Activated naive CD4-positive, alpha-beta T cell treated with anti-CD3 and anti-CD28 coated beads for 36 hours (primary cell): ENCODE measurements at regions not wholly inside any gene's neighbourhood (a gene's known extent, or its start where the extent isn't known, plus 50 kb on each side); places are given as distances from the start of the nearest gene placed in this dataset.
A peak's percentile ranks its signal among the peaks of the same experiment; 100 is the strongest.

Experiments used
- CTCF ChIA-PET: fragments of 350-600 bp; sonication (Branson Sonifier 250); formaldehyde crosslinking; loops from one replicate; lab custom pipeline; 2021; ENCODE audit warnings: antibody characterized with exemption; lab: Charles Lee
- DNase-seq: peaks from one replicate; pipeline ENCODE4 v3.0.0-alpha.2; 2020
- H3K27ac Mint-ChIP-seq: one replicate; pipeline ENCODE4 v1.8.0; 2021; ENCODE audit warnings: mild to moderate bottlenecking, mixed read lengths
- H3K27me3 Mint-ChIP-seq: one replicate; pipeline ENCODE4 v1.8.0; 2021; ENCODE audit warnings: low read depth, mixed read lengths
- H3K36me3 Mint-ChIP-seq: one replicate; pipeline ENCODE4 v1.8.0; 2021; ENCODE audit warnings: low read depth, mixed read lengths
- H3K4me1 Mint-ChIP-seq: one replicate; pipeline ENCODE4 v1.8.0; 2021; ENCODE audit warnings: low read depth, mixed read lengths
- H3K4me3 Mint-ChIP-seq: one replicate; pipeline ENCODE4 v1.8.0; 2021; ENCODE audit warnings: mild to moderate bottlenecking, moderate library complexity, mixed read lengths
- H3K9me3 Mint-ChIP-seq: one replicate; pipeline ENCODE4 v1.8.0; 2021; ENCODE audit warnings: mixed read lengths
- intact Hi-C: fragments of 100-400 bp; cut with micrococcal nuclease; formaldehyde crosslinking; loops from one replicate; pipeline ENCODE4 v1.15.1; 2023

GRCh38 chr12:13695781-13696180 lies 285.6 kb downstream of the GRIN2B start:
- intact Hi-C loops: no loop called here
- H3K4me3 Mint-ChIP-seq: no peak overlapping the region
- no peaks in the 10 kb centered on the region for H3K36me3 Mint-ChIP-seq
- H3K4me1 Mint-ChIP-seq: no peaks in the 10 kb centered on the region
- H3K27me3 Mint-ChIP-seq: peaks cover 4% of the 10 kb centered on the region
- CTCF ChIA-PET: no interaction called here
- H3K9me3 Mint-ChIP-seq: no peaks in the 10 kb centered on the region
- DNase-seq: no peak
- H3K27ac Mint-ChIP-seq: no peak overlapping the region

GRCh38 chr12:13692332-13692731 lies 289.1 kb downstream of the GRIN2B start:
- CTCF ChIA-PET: no interaction called here

GRCh38 chr12:13691598-13691997 lies 289.8 kb downstream of the GRIN2B start:
- H3K9me3 Mint-ChIP-seq: no peaks in the 10 kb centered on the region
- H3K4me3 Mint-ChIP-seq: no peak overlapping the region
- H3K4me1 Mint-ChIP-seq: no peaks in the 10 kb centered on the region
- no peak for DNase-seq
- intact Hi-C loops: no loop called here
- H3K27ac Mint-ChIP-seq: no peak overlapping the region
- peaks cover 2% of the 10 kb centered on the region for H3K27me3 Mint-ChIP-seq
- CTCF ChIA-PET: no interaction called here
- H3K36me3 Mint-ChIP-seq: no peaks in the 10 kb centered on the region

More at GRCh38 chr12:13692332-13692731, 289.1 kb downstream of the GRIN2B start:
- no peak overlapping the region for H3K27ac Mint-ChIP-seq
- intact Hi-C loops: no loop called here
- no peaks in the 10 kb centered on the region for H3K9me3 Mint-ChIP-seq
- H3K36me3 Mint-ChIP-seq: no peaks in the 10 kb centered on the region
- no peaks in the 10 kb centered on the region for H3K4me1 Mint-ChIP-seq
- no peak overlapping the region for H3K4me3 Mint-ChIP-seq
- peaks cover 2% of the 10 kb centered on the region for H3K27me3 Mint-ChIP-seq
- DNase-seq: no peak

GRCh38 chr12:13687633-13688032 lies 293.8 kb downstream of the GRIN2B start:
- Mint-ChIP-seq H3K4me1 (no peaks in the 10 kb centered on the region), H3K4me3 (no peak overlapping the region)
- CTCF ChIA-PET: no interaction called here

GRCh38 chr12:13686260-13686659 lies 295.1 kb downstream of the GRIN2B start:
- Mint-ChIP-seq H3K27ac (no peak overlapping the region), H3K27me3 (peaks cover 4% of the 10 kb centered on the region), H3K36me3 (no peaks in the 10 kb centered on the region), H3K4me1 (no peaks in the 10 kb centered on the region), H3K9me3 (no peaks in the 10 kb centered on the region), H3K4me3 (no peak overlapping the region)
- intact Hi-C loops: no loop called here
- CTCF ChIA-PET: no interaction called here
- no peak for DNase-seq

More at GRCh38 chr12:13687633-13688032, 293.8 kb downstream of the GRIN2B start:
- Mint-ChIP-seq H3K36me3 (no peaks in the 10 kb centered on the region), H3K27ac (no peak overlapping the region), H3K27me3 (peaks cover 4% of the 10 kb centered on the region), H3K9me3 (no peaks in the 10 kb centered on the region)
- no peak for DNase-seq
- intact Hi-C loops: no loop called here

- Mint-ChIP-seq H3K9me3 (no peaks in the 10 kb centered on the region), H3K4me3 (no peak overlapping the region), H3K27me3 (peaks cover 2% of the 10 kb centered on the region), H3K36me3 (no peaks in the 10 kb centered on the region), H3K27ac (no peak overlapping the region), H3K4me1 (no peaks in the 10 kb centered on the region)
- no peak for DNase-seq
- intact Hi-C loops: no loop called here
- CTCF ChIA-PET: no interaction called here
These were observed 300.5 kb downstream of the GRIN2B start for GRCh38 chr12:13680916-13681315.

- intact Hi-C loops: no loop called here
- no peaks in the 10 kb centered on the region for H3K4me1 Mint-ChIP-seq
- no peak overlapping the region for H3K27ac Mint-ChIP-seq
- DNase-seq: no peak
- no peaks in the 10 kb centered on the region for H3K36me3 Mint-ChIP-seq
- no peaks in the 10 kb centered on the region for H3K27me3 Mint-ChIP-seq
- no peaks in the 10 kb centered on the region for H3K9me3 Mint-ChIP-seq
- CTCF ChIA-PET: no interaction called here
- no peak overlapping the region for H3K4me3 Mint-ChIP-seq
These were observed 304.5 kb downstream of the GRIN2B start for GRCh38 chr12:13676880-13677279.

GRCh38 chr12:13670285-13670866 lies 311.0 kb downstream of the GRIN2B start:
- H3K27me3 Mint-ChIP-seq: peaks cover 7% of the 10 kb centered on the region
- H3K4me1 Mint-ChIP-seq: no peaks in the 10 kb centered on the region
- H3K4me3 Mint-ChIP-seq: no peak overlapping the region
- H3K9me3 Mint-ChIP-seq: no peaks in the 10 kb centered on the region
- no peaks in the 10 kb centered on the region for H3K36me3 Mint-ChIP-seq
- no peak for DNase-seq
- CTCF ChIA-PET: no interaction called here
- intact Hi-C loops: no loop called here
- no peak overlapping the region for H3K27ac Mint-ChIP-seq

- intact Hi-C loops: no loop called here
- CTCF ChIA-PET: no interaction called here
- Mint-ChIP-seq H3K9me3 (no peaks in the 10 kb centered on the region), H3K4me3 (no peak overlapping the region), H3K27ac (no peak overlapping the region), H3K4me1 (no peaks in the 10 kb centered on the region), H3K27me3 (peaks cover 7% of the 10 kb centered on the region), H3K36me3 (no peaks in the 10 kb centered on the region)
- DNase-seq: no peak
These were observed 312.5 kb downstream of the GRIN2B start for GRCh38 chr12:13668880-13669279.

GRCh38 chr12:13666806-13667205 lies 314.6 kb downstream of the GRIN2B start:
- no peak for DNase-seq
- H3K4me1 Mint-ChIP-seq: no peaks in the 10 kb centered on the region
- H3K36me3 Mint-ChIP-seq: no peaks in the 10 kb centered on the region
- H3K27ac Mint-ChIP-seq: no peak overlapping the region
- CTCF ChIA-PET: no interaction called here
- no peak overlapping the region for H3K4me3 Mint-ChIP-seq
- no peaks in the 10 kb centered on the region for H3K9me3 Mint-ChIP-seq
- H3K27me3 Mint-ChIP-seq: peaks cover 7% of the 10 kb centered on the region
- intact Hi-C loops: no loop called here

- H3K27ac Mint-ChIP-seq: no peak overlapping the region
- no peaks in the 10 kb centered on the region for H3K9me3 Mint-ChIP-seq
- no peaks in the 10 kb centered on the region for H3K4me1 Mint-ChIP-seq
- no peak overlapping the region for H3K4me3 Mint-ChIP-seq
- DNase-seq: peak; percentile 50
- peaks cover 8% of the 10 kb centered on the region for H3K27me3 Mint-ChIP-seq
- CTCF ChIA-PET: interaction anchor here (0.6 to 1.9 kb wide), 9 partner anchors 11 to 425 kb away, joined by 3 to 8 read pairs (median 4); no protein-coding TSS in a partner anchor
- intact Hi-C loops: loop anchor here (1.0 to 5.0 kb wide), 4 partner anchors 124 to 406 kb away; no protein-coding TSS in a partner anchor
- no peaks in the 10 kb centered on the region for H3K36me3 Mint-ChIP-seq
These were observed 320.2 kb downstream of the GRIN2B start for GRCh38 chr12:13661005-13661887.

GRCh38 chr12:13654456-13654855 lies 326.9 kb downstream of the GRIN2B start:
- no peak for DNase-seq
- CTCF ChIA-PET: no interaction called here
- Mint-ChIP-seq H3K36me3 (no peaks in the 10 kb centered on the region), H3K27ac (no peak overlapping the region), H3K9me3 (no peaks in the 10 kb centered on the region), H3K4me3 (no peak overlapping the region), H3K4me1 (no peaks in the 10 kb centered on the region), H3K27me3 (peaks cover 8% of the 10 kb centered on the region)
- intact Hi-C loops: no loop called here

- CTCF ChIA-PET: no interaction called here
- Mint-ChIP-seq H3K27ac (no peak overlapping the region), H3K27me3 (peaks cover 4% of the 10 kb centered on the region), H3K4me3 (no peak overlapping the region), H3K9me3 (no peaks in the 10 kb centered on the region), H3K4me1 (no peaks in the 10 kb centered on the region), H3K36me3 (no peaks in the 10 kb centered on the region)
- intact Hi-C loops: no loop called here
- DNase-seq: no peak
These were observed 329.3 kb downstream of the GRIN2B start for GRCh38 chr12:13652105-13652504.
